RWPE1 (cell line): ENCODE measurements at regions not wholly inside any gene's neighbourhood (a gene's known extent, or its start where the extent isn't known, plus 50 kb on each side); places are given as distances from the start of the nearest gene placed in this dataset.
"Not testable (repeated sequence)": the region's sequence is repeated elsewhere in the genome, so short reads cannot be mapped to it uniquely, and the experiment has no call there.

Experiments used
- CTCF ChIA-PET: fragments of 350-600 bp; sonication (Branson Sonifier 250); formaldehyde crosslinking; extraction: SDS; loops from one replicate; lab custom pipeline; 2021; lab: Yijun Ruan, JAX
- POLR2A ChIA-PET: fragments of 400-600 bp; formaldehyde crosslinking; extraction: SDS; loops from one replicate; lab custom pipeline; 2020; ENCODE audit warnings: antibody characterized with exemption; ENCODE audit not compliant: low non-redundant PET; lab: Yijun Ruan, JAX
- DNase-seq: peaks from one replicate; pipeline ENCODE4 v3.0.0; 2012; ENCODE audit warnings: low spot score
- H3K27ac ChIP-seq: fragments of 450-650 bp; 2 replicates; pipeline ENCODE4 v1.5.1; 2017
- CTCF ChIP-seq: fragments of 450-650 bp; conservative IDR thresholded peaks from 2 replicates; pipeline ENCODE4 v1.5.1; 2017; ENCODE audit warnings: low read depth, mild to moderate bottlenecking

GRCh38 chr15:34496207-34496995 is 58.8 kb upstream of the GOLGA8A start:
- ChIA-PET CTCF (interaction anchor here (0.6 to 0.7 kb wide), 2 partner anchors 9 to 451 kb away, joined by 3 to 4 read pairs; no protein-coding TSS in a partner anchor), POLR2A (no interaction called here)
- DNase-seq: no peak
- no peak overlapping the region for H3K27ac ChIP-seq
- no peak for TF ChIP-seq CTCF

GRCh38 chr15:34495707-34496106 is 58.1 kb upstream of the GOLGA8A start:
- DNase-seq, POLR2A ChIA-PET, CTCF ChIA-PET, H3K27ac ChIP-seq: not testable (repeated sequence)

- no peak for TF ChIP-seq CTCF
- H3K27ac ChIP-seq: no peak overlapping the region
- ChIA-PET CTCF (no interaction called here), POLR2A (no interaction called here)
- DNase-seq: no peak
Observed at GRCh38 chr15:34494084-34494399, 56.4 kb upstream of the GOLGA8A start.

GRCh38 chr15:34493001-34493400 is 55.4 kb upstream of the GOLGA8A start:
- no peak for DNase-seq
- no peak overlapping the region for H3K27ac ChIP-seq
- ChIA-PET POLR2A (no interaction called here), CTCF (interaction anchor here (0.7 kb wide), 1 partner anchor 103 kb away, joined by 3 read pairs; no protein-coding TSS in a partner anchor)
- TF ChIP-seq CTCF: no peak

GRCh38 chr15:34491488-34491887 is 53.9 kb upstream of the GOLGA8A start:
- DNase-seq, CTCF ChIA-PET, POLR2A ChIA-PET, H3K27ac ChIP-seq: not testable (repeated sequence)

GRCh38 chr15:34490417-34491193 is 53.0 kb upstream of the GOLGA8A start:
- POLR2A ChIA-PET: no interaction called here
- TF ChIP-seq CTCF: no peak
- no peak for DNase-seq
- H3K27ac ChIP-seq: no peak overlapping the region
- CTCF ChIA-PET: no interaction called here

- CTCF ChIA-PET, DNase-seq, H3K27ac ChIP-seq, POLR2A ChIA-PET: not testable (repeated sequence)
Observed at GRCh38 chr15:34488973-34489959, 51.7 kb upstream of the GOLGA8A start.
